ENCODE measurements at regions not wholly inside any gene's neighbourhood (a gene's known extent, or its start where the extent isn't known, plus 50 kb on each side); places are given as distances from the start of the nearest gene placed in this dataset.

DNA sequence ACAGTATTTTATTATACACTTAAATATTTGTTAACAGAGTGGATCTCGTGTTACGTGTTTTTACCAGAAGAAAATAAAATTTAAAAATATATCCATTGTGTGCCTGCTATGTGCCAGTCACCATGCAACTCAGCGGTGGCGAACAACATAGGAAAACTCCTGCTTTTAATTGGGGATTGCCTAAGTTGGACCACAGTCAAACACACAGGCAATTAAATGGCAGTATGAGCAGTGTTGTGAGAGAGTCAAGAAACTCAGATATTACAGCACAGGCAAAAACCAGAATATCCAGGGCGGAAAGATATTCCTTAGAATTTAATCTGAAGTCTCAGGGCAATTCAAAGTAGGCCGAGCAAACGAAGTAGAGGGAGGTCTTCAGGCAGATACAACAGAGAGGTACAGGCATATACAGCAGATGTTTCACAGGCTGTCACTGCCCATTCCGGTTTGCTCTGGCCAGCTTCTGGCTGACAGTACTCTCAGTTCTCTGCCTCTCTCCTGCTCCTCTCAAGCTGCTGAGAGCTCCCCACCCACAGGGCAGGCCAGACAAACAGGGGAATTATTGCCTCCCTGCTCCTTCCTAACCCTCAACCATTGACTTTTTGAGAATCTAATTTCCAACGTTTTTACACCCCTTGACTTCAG lies 540.2 kb upstream of the TMEM132C start:
- TF ChIP-seq, protein P1, sequence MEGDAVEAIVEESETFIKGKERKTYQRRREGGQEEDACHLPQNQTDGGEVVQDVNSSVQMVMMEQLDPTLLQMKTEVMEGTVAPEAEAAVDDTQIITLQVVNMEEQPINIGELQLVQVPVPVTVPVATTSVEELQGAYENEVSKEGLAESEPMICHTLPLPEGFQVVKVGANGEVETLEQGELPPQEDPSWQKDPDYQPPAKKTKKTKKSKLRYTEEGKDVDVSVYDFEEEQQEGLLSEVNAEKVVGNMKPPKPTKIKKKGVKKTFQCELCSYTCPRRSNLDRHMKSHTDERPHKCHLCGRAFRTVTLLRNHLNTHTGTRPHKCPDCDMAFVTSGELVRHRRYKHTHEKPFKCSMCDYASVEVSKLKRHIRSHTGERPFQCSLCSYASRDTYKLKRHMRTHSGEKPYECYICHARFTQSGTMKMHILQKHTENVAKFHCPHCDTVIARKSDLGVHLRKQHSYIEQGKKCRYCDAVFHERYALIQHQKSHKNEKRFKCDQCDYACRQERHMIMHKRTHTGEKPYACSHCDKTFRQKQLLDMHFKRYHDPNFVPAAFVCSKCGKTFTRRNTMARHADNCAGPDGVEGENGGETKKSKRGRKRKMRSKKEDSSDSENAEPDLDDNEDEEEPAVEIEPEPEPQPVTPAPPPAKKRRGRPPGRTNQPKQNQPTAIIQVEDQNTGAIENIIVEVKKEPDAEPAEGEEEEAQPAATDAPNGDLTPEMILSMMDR (IDR thresholded peaks at IDR 0.05), result no peak
- no peak for TF ChIP-seq POLR2AphosphoS5 (IDR thresholded peaks at IDR 0.05)

All from prostate gland (tissue), 2 donors.